ENCODE measurements at regions not wholly inside any gene's neighbourhood (a gene's known extent, or its start where the extent isn't known, plus 50 kb on each side); places are given as distances from the start of the nearest gene placed in this dataset.

DNA sequence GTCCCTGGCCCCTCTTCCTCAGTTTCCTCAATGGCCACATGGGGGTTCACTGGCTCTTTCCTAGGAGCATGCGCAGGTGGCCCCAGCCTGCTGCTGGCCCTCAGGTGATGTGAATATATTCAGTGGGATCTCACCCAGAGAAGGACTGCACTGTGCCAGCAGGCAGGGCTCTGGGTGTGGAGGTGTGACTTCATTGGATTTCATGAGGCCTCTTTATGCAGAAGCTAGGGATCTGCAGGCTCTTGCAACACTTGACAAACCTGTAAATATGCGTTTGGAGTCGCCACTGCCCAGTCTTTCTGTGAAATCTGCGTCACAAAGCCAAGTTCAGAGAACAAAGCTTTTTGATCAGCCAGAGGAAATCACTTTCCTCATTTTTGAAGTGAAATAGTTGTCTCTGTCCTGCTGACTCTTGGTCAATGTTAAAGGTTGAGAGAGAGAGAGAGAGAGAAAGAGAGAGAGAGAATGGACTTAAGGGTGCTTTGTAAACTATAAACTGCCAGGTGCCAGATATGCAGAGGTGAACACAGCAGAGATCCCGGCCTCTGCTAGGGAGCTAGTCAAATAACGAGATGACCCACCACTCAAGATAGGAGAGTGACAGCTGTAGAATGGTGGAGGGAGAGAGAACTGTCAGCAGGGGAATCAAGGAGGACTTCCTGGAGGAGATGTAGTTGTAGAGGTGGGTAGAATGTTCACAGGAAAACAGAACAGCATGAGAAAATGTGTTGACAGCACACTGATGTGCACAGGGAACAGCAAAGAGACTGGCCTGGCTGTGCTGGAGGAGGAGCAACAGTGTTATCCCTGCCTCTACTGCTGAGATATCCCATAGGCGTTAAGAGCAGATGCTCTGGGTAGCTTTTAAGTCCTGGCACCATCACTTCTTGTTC, 167.0 kb upstream of the ZNF618 start:
- DNase-seq (ENCODE audit: low spot score): no peak
- no peaks in the 10 kb centered on the region for H3K4me1 ChIP-seq (ENCODE audit: insufficient read depth, low read length, poor library complexity, severe bottlenecking)
- no peak overlapping the region for H2AFZ ChIP-seq (ENCODE audit: low read length)
- no peak overlapping the region for H3K27ac ChIP-seq (ENCODE audit: low read depth, low read length, poor library complexity, severe bottlenecking)
- H3K4me3 ChIP-seq (ENCODE audit: low read depth, low read length, poor library complexity, severe bottlenecking): no peak overlapping the region
- H3K9me3 ChIP-seq (ENCODE audit: low read length): no peaks in the 10 kb centered on the region
- H3K9me2 ChIP-seq (ENCODE audit: insufficient read depth, low read length): no peaks in the 10 kb centered on the region
- H4K20me1 ChIP-seq (ENCODE audit: insufficient read depth, low read length): no peaks in the 10 kb centered on the region
- no peak overlapping the region for H3K4me2 ChIP-seq (ENCODE audit: low read length)
- ChIA-PET CTCF (ENCODE audit: unreplicated experiment) (no interaction called here), POLR2A (interaction anchor here (0.6 kb wide), 1 partner anchor 301 kb away, joined by 3 read pairs; no protein-coding TSS in a partner anchor)
- TF ChIP-seq, protein P1, sequence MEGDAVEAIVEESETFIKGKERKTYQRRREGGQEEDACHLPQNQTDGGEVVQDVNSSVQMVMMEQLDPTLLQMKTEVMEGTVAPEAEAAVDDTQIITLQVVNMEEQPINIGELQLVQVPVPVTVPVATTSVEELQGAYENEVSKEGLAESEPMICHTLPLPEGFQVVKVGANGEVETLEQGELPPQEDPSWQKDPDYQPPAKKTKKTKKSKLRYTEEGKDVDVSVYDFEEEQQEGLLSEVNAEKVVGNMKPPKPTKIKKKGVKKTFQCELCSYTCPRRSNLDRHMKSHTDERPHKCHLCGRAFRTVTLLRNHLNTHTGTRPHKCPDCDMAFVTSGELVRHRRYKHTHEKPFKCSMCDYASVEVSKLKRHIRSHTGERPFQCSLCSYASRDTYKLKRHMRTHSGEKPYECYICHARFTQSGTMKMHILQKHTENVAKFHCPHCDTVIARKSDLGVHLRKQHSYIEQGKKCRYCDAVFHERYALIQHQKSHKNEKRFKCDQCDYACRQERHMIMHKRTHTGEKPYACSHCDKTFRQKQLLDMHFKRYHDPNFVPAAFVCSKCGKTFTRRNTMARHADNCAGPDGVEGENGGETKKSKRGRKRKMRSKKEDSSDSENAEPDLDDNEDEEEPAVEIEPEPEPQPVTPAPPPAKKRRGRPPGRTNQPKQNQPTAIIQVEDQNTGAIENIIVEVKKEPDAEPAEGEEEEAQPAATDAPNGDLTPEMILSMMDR (conservative IDR thresholded peaks at IDR 0.05; ENCODE audit: low read length): no peak
- TF ChIP-seq EZH2phosphoT487 (IDR thresholded peaks at IDR 0.05; ENCODE audit: borderline replicate concordance, low read depth, low read length): no peak
- no peaks in the 10 kb centered on the region for H3K36me3 ChIP-seq (ENCODE audit: insufficient read depth, low read length)
- no peaks in the 10 kb centered on the region for H3K79me2 ChIP-seq (ENCODE audit: insufficient read depth, low read depth, low read length)
- BruUV-seq (replicated peaks): no TSS peak
- intact Hi-C loops (cut with micrococcal nuclease; ENCODE audit: unreplicated experiment): no loop called here

DNA sequence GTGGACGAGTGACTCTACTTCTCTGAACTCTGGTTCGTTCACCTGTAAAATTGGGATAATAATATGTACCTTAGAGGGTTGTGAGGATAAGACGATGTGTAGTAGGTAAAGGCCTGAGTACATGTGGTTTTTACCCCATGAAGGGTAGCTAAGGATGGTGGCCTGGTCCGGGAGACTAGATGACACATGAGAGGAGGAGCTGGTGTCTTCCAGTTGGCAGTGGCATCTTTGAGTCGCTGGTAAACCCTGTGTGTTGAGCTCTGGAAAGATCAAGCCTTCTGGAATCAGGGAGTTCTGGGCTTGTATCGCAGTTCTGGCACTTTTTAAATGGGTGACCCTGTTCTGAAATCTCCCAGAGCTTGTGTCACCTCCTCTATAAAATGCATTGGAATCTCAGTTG, 166.4 kb upstream of the ZNF618 start:
- no peak overlapping the region for H3K4me3 ChIP-seq (ENCODE audit: low read depth, low read length, poor library complexity, severe bottlenecking)
- H3K4me1 ChIP-seq (ENCODE audit: insufficient read depth, low read length, poor library complexity, severe bottlenecking): no peaks in the 10 kb centered on the region
- no TSS peak for BruUV-seq (replicated peaks)
- no peaks in the 10 kb centered on the region for H4K20me1 ChIP-seq (ENCODE audit: insufficient read depth, low read length)
- H3K36me3 ChIP-seq (ENCODE audit: insufficient read depth, low read length): no peaks in the 10 kb centered on the region
- no peak overlapping the region for H3K27ac ChIP-seq (ENCODE audit: low read depth, low read length, poor library complexity, severe bottlenecking)
- TF ChIP-seq, protein P1 (conservative IDR thresholded peaks at IDR 0.05; ENCODE audit: low read length): no peak
- no peak for TF ChIP-seq EZH2phosphoT487 (IDR thresholded peaks at IDR 0.05; ENCODE audit: borderline replicate concordance, low read depth, low read length)
- H3K4me2 ChIP-seq (ENCODE audit: low read length): no peak overlapping the region
- DNase-seq (ENCODE audit: low spot score): no peak
- no peaks in the 10 kb centered on the region for H3K9me2 ChIP-seq (ENCODE audit: insufficient read depth, low read length)
- H3K79me2 ChIP-seq (ENCODE audit: insufficient read depth, low read depth, low read length): no peaks in the 10 kb centered on the region
- intact Hi-C loops (cut with micrococcal nuclease; ENCODE audit: unreplicated experiment): no loop called here
- H2AFZ ChIP-seq (ENCODE audit: low read length): no peak overlapping the region
- no peaks in the 10 kb centered on the region for H3K9me3 ChIP-seq (ENCODE audit: low read length)
- CTCF ChIA-PET (ENCODE audit: unreplicated experiment): no interaction called here
- POLR2A ChIA-PET: interaction anchor here (1.8 kb wide), 1 partner anchor 13 kb away, joined by 4 read pairs; no protein-coding TSS in a partner anchor

DNA sequence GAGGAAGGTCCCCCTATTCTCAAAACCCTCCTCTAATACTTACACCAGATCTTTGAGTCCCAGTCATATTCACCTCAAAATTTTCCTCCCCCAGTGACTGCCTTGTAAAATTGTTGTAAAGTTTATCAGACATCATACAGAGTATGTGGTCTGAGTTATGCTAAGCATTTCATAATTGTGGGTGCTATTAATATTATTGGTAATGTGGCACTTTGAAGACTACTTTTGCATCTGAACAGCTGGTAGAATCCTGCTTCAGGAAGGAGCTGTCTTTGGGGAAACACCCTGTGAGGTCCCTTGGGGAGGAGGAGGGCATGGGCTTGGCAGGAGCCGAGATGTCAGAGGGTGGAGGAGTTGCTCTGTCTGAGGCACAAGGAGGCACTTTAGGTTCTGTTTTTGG, 164.9 kb upstream of the ZNF618 start:
- H3K9me2 ChIP-seq (ENCODE audit: insufficient read depth, low read length): no peaks in the 10 kb centered on the region
- ChIA-PET POLR2A (interaction anchor here (0.6 to 1.8 kb wide), 2 partner anchors 11 to 364 kb away, joined by 3 to 4 read pairs; no protein-coding TSS in a partner anchor), CTCF (ENCODE audit: unreplicated experiment) (no interaction called here)
- no peaks in the 10 kb centered on the region for H3K4me1 ChIP-seq (ENCODE audit: insufficient read depth, low read length, poor library complexity, severe bottlenecking)
- H3K36me3 ChIP-seq (ENCODE audit: insufficient read depth, low read length): no peaks in the 10 kb centered on the region
- H3K4me3 ChIP-seq (ENCODE audit: low read depth, low read length, poor library complexity, severe bottlenecking): no peak overlapping the region
- TF ChIP-seq EZH2phosphoT487 (IDR thresholded peaks at IDR 0.05; ENCODE audit: borderline replicate concordance, low read depth, low read length): no peak
- TF ChIP-seq, protein P1 (conservative IDR thresholded peaks at IDR 0.05; ENCODE audit: low read length): no peak
- DNase-seq (ENCODE audit: low spot score): no peak
- BruUV-seq (replicated peaks): no TSS peak
- H3K79me2 ChIP-seq (ENCODE audit: insufficient read depth, low read depth, low read length): no peaks in the 10 kb centered on the region
- H3K27ac ChIP-seq (ENCODE audit: low read depth, low read length, poor library complexity, severe bottlenecking): no peak overlapping the region
- no peak overlapping the region for H2AFZ ChIP-seq (ENCODE audit: low read length)
- no peak overlapping the region for H3K4me2 ChIP-seq (ENCODE audit: low read length)
- H3K9me3 ChIP-seq (ENCODE audit: low read length): no peaks in the 10 kb centered on the region
- H4K20me1 ChIP-seq (ENCODE audit: insufficient read depth, low read length): no peaks in the 10 kb centered on the region
- intact Hi-C loops (cut with micrococcal nuclease; ENCODE audit: unreplicated experiment): no loop called here
